HG03460 (cell line): ENCODE measurements at regions not wholly inside any gene's neighbourhood (a gene's known extent, or its start where the extent isn't known, plus 50 kb on each side); places are given as distances from the start of the nearest gene placed in this dataset.
"Not testable (repeated sequence)": the region's sequence is repeated elsewhere in the genome, so short reads cannot be mapped to it uniquely, and the experiment has no call there.

Experiments used
- ATAC-seq: cut with Tn5 transposase; IDR thresholded peaks from one replicate; pipeline ENCODE4 v1.9.1; 2021; ENCODE audit not compliant: unreplicated experiment

GRCh38 chr5:34261020-34261419, 218.0 kb upstream of the C1QTNF3 start:
- not testable (repeated sequence) for ATAC-seq

GRCh38 chr5:34266151-34266550, 223.1 kb upstream of the C1QTNF3 start:
- not testable (repeated sequence) for ATAC-seq

GRCh38 chr5:34296759-34297158, 253.7 kb upstream of the C1QTNF3 start:
- ATAC-seq, result not testable (repeated sequence)

GRCh38 chr5:34329201-34329600, 286.2 kb upstream of the C1QTNF3 start:
- not testable (repeated sequence) for ATAC-seq

GRCh38 chr5:34329611-34330108, 286.6 kb upstream of the C1QTNF3 start:
- not testable (repeated sequence) for ATAC-seq

GRCh38 chr5:34331928-34332454, 289.0 kb upstream of the C1QTNF3 start:
- ATAC-seq, result not testable (repeated sequence)

GRCh38 chr5:34339408-34340001, 296.5 kb upstream of the C1QTNF3 start:
- ATAC-seq, result not testable (repeated sequence)

GRCh38 chr5:34354440-34354839, 301.7 kb upstream of the RAI14 start:
- not testable (repeated sequence) for ATAC-seq

GRCh38 chr5:34371417-34371816, 284.7 kb upstream of the RAI14 start:
- ATAC-seq, result not testable (repeated sequence)

GRCh38 chr5:34371817-34372216, 284.3 kb upstream of the RAI14 start:
- not testable (repeated sequence) for ATAC-seq

GRCh38 chr5:34372739-34373138, 283.4 kb upstream of the RAI14 start:
- ATAC-seq, result not testable (repeated sequence)

GRCh38 chr5:34377651-34378050, 278.5 kb upstream of the RAI14 start:
- not testable (repeated sequence) for ATAC-seq

- ATAC-seq, result not testable (repeated sequence)
Measured at GRCh38 chr5:34378498-34378897, 277.6 kb upstream of the RAI14 start.

GRCh38 chr5:34388754-34389153, 267.4 kb upstream of the RAI14 start:
- not testable (repeated sequence) for ATAC-seq

GRCh38 chr5:34409373-34409772, 246.8 kb upstream of the RAI14 start:
- ATAC-seq, result no peak

- ATAC-seq, result no peak
Measured at GRCh38 chr5:34410411-34411139, 245.6 kb upstream of the RAI14 start.

GRCh38 chr5:34411470-34412346, 244.4 kb upstream of the RAI14 start:
- ATAC-seq, result no peak

GRCh38 chr5:34412736-34413135, 243.4 kb upstream of the RAI14 start:
- ATAC-seq, result no peak

GRCh38 chr5:34415559-34416198, 240.4 kb upstream of the RAI14 start:
- ATAC-seq, result peak; percentile 100

GRCh38 chr5:34416501-34417008, 239.6 kb upstream of the RAI14 start:
- no peak for ATAC-seq
